ENCODE measurements at regions not wholly inside any gene's neighbourhood (a gene's known extent, or its start where the extent isn't known, plus 50 kb on each side); places are given as distances from the start of the nearest gene placed in this dataset.

GRCh38 chr7:155388561-155388960, 69.4 kb upstream of the EN2 start:
- TF ChIP-seq CTCF (IDR thresholded peaks at IDR 0.05; ENCODE audit: low read depth, low read length) (no peak), POLR2A (IDR thresholded peaks at IDR 0.05; ENCODE audit: extremely low read depth, insufficient read length) (no peak), MAX (IDR thresholded peaks at IDR 0.05; ENCODE audit: low read depth, low read length) (no peak), MYC (IDR thresholded peaks at IDR 0.05; ENCODE audit: low read depth, low read length) (no peak)

Measured in NB4 (cell line).